ENCODE measurements at regions not wholly inside any gene's neighbourhood (a gene's known extent, or its start where the extent isn't known, plus 50 kb on each side); places are given as distances from the start of the nearest gene placed in this dataset.

DNA sequence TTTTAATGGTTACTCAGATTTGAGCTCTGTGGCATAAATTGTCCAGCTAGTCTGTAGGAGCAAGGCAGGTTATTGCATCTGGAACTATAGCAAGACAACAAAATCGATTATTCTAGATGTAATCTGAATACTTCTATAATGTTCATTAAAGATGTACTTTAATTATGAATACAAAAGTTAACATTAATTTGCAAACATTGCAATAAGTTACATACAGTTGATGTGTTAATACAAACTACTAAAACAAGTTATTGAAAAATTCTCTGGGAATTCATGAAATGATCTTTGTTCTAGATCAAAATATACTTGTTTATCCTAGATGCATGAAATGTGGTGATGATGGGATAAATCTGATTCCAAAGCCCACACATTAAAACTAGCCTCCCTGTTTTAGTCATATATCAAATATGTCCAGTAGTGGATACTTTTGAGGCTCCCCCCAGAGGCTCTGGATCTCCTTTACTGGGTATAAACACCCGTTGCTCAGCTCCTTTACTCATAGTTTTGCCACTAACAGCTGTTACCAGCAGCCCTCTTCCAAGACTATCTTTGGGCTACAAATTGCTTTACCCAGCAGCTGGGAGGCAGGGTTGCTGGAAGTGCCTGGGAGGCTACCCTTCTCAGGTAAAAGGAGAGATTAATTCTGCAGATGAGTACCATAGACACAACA, 78.1 kb downstream of the ARL4A start:
- DNase-seq (ENCODE audit: low read depth), result no peak
- no peak for TF ChIP-seq CTCF (IDR thresholded peaks at IDR 0.05; ENCODE audit: low read length, missing control alignments)
- no peak overlapping the region for H3K4me3 ChIP-seq (replicated peaks; ENCODE audit: low read depth, low read length)

GRCh38 chr7:12766416-12766815, 79.0 kb downstream of the ARL4A start:
- no peak overlapping the region for H3K4me3 ChIP-seq (replicated peaks; ENCODE audit: low read depth, low read length)
- no peak for DNase-seq (ENCODE audit: low read depth)

GRCh38 chr7:12768948-12769347, 81.5 kb downstream of the ARL4A start:
- H3K4me3 ChIP-seq (replicated peaks; ENCODE audit: low read depth, low read length), result no peak overlapping the region
- no peak for DNase-seq (ENCODE audit: low read depth)
- no peak for TF ChIP-seq CTCF (IDR thresholded peaks at IDR 0.05; ENCODE audit: low read length, missing control alignments)

More at GRCh38 chr7:12766416-12766815, 79.0 kb downstream of the ARL4A start:
- no peak for TF ChIP-seq CTCF (IDR thresholded peaks at IDR 0.05; ENCODE audit: low read length, missing control alignments)

DNA sequence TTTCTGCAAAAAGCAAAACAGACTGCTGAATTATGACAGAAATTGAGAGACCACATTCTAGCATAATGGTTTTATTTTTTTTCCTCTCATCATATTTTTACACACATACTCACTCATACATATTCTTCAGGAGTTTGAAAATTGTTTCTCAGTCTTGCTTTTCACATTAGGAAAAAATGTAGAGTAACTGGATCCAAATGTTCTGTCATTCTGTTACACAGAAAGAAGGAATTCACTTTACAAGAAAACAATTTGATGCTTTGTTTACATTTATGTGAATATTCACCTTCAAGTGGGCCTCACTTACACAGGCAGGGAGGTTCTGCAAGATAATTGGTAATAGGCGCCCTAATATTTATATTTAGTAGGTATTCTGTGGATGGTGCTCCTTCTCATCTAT, 82.0 kb downstream of the ARL4A start:
- no peak for TF ChIP-seq CTCF (IDR thresholded peaks at IDR 0.05; ENCODE audit: low read length, missing control alignments)
- DNase-seq (ENCODE audit: low read depth), result no peak

GRCh38 chr7:12770227-12770975, 83.0 kb downstream of the ARL4A start:
- no peak for TF ChIP-seq CTCF (IDR thresholded peaks at IDR 0.05; ENCODE audit: low read length, missing control alignments)
- DNase-seq (ENCODE audit: low read depth), result peak; percentile 60
- no peak overlapping the region for H3K4me3 ChIP-seq (replicated peaks; ENCODE audit: low read depth, low read length)

More for the DNA sequence above, 82.0 kb downstream of the ARL4A start:
- H3K4me3 ChIP-seq (replicated peaks; ENCODE audit: low read depth, low read length), result no peak overlapping the region

DNA sequence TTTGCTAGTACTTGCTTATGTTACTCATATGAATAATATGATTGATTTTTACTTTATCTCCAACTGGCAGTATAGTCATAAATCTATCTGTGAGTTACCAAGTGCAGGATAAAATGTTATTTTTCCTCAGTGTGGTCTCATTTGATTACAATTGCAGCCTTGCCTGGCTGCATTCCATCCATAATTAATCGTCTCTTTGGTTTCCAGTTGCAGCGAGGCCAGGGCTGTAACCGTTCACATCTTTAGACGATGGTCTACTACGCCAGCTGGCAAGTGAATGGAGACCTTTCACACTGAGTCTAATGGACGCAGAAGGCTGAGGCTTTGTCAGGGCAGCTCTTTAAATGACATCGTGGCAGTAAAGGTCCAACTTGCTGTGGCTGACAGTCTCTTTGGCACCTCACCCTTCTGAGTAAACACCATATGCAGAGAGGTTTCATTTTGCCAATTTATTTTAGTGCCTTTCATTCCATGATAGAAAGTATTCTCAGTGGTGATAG, 84.0 kb downstream of the ARL4A start:
- TF ChIP-seq CTCF (IDR thresholded peaks at IDR 0.05; ENCODE audit: low read length, missing control alignments), result no peak
- peak; percentile 50 for DNase-seq (ENCODE audit: low read depth)
- peak overlapping the region; percentile 7 for H3K4me3 ChIP-seq (replicated peaks; ENCODE audit: low read depth, low read length)
